K562 (cell line): ENCODE measurements at regions not wholly inside any gene's neighbourhood (a gene's known extent, or its start where the extent isn't known, plus 50 kb on each side); places are given as distances from the start of the nearest gene placed in this dataset.

Source experiments
- C11orf30 ChIP-seq: fragments of 450-650 bp; IDR thresholded peaks from 2 replicates; pipeline ENCODE4 v1.6.1; 2016; ENCODE audit warnings: low read depth, mild to moderate bottlenecking
- CCNT2 ChIP-seq: IDR thresholded peaks from 2 replicates; pipeline ENCODE4 v1.6.1; 2011; ENCODE audit warnings: borderline replicate concordance, low read depth, mild to moderate bottlenecking, moderate library complexity, mixed read lengths, low read length; ENCODE audit not compliant: insufficient read length; ENCODE audit errors: extremely low read depth
- COPS2 ChIP-seq: fragments of 450-650 bp; conservative IDR thresholded peaks from 2 replicates; pipeline ENCODE4 v1.6.1; 2016; ENCODE audit warnings: mild to moderate bottlenecking, moderate library complexity
- ETV5 ChIP-seq: sonication (generic); formaldehyde crosslinking; IDR thresholded peaks from 2 replicates; pipeline ENCODE4 v1.4.0; 2020; ENCODE audit warnings: low read depth, mild to moderate bottlenecking, missing genetic modification reagents
- FOSL1 ChIP-seq: fragments of 200-800 bp; sonication (Bioruptor generic); conservative IDR thresholded peaks from 2 replicates; pipeline ENCODE4 v1.6.1; 2016; ENCODE audit warnings: missing genetic modification characterization, missing compliant biosample characterization
- MAFF ChIP-seq: IDR thresholded peaks from 2 replicates; pipeline ENCODE4 v1.6.1; 2012; ENCODE audit warnings: low read length, improper control_type of control experiment
- NBN ChIP-seq: fragments of 450-650 bp; IDR thresholded peaks from 2 replicates; pipeline ENCODE4 v1.6.1; 2016; ENCODE audit warnings: low read depth, mild to moderate bottlenecking
- NFRKB ChIP-seq: fragments of 450-650 bp; IDR thresholded peaks from 2 replicates; pipeline ENCODE4 v1.6.1; 2016; ENCODE audit warnings: low read depth
- NR4A1 ChIP-seq, 2 experiments: fragments of 250-450 bp in 1 of 2; fragments of 450-650 bp in 1 of 2; sonication (Bioruptor Pico) in 1 of 2; IDR thresholded peaks; 2 replicates each; pipeline versions ENCODE4 v1.4.0 to v1.6.1; 2016 to 2020; ENCODE audit warnings: mild to moderate bottlenecking in 2 of 2, missing compliant biosample characterization in 1 of 2, missing genetic modification characterization in 1 of 2, moderate library complexity in 1 of 2
- PHB2 ChIP-seq: fragments of 450-650 bp; IDR thresholded peaks from 2 replicates; pipeline ENCODE4 v1.6.1; 2017; ENCODE audit warnings: low read depth
- PTTG1 ChIP-seq: fragments of 450-650 bp; IDR thresholded peaks from 2 replicates; pipeline ENCODE4 v1.6.1; 2016; ENCODE audit warnings: low read depth, mild to moderate bottlenecking, missing genetic modification characterization, missing compliant biosample characterization
- SMARCA4 ChIP-seq: fragments of 450-650 bp; IDR thresholded peaks from 2 replicates; pipeline ENCODE4 v1.6.1; 2016
- SMARCE1 ChIP-seq: fragments of 450-650 bp; IDR thresholded peaks from 2 replicates; pipeline ENCODE4 v1.7.1; 2016; ENCODE audit warnings: mild to moderate bottlenecking
- XRCC4 ChIP-seq: IDR thresholded peaks from one replicate; pipeline ENCODE4 v1.6.1; 2011; ENCODE audit not compliant: insufficient read depth, insufficient read length; ENCODE audit errors: extremely low read depth
- ZNF175 ChIP-seq: fragments of 200-800 bp; sonication (Bioruptor generic); IDR thresholded peaks from 2 replicates; pipeline ENCODE4 v1.6.1; 2016; ENCODE audit warnings: low read depth, mild to moderate bottlenecking, missing genetic modification characterization, missing compliant biosample characterization
- ZNF23 ChIP-seq: fragments of 250-450 bp; sonication (Bioruptor Pico); IDR thresholded peaks from 2 replicates; pipeline ENCODE4 v1.4.0; 2020; ENCODE audit warnings: mild to moderate bottlenecking
- ZNF384 ChIP-seq: IDR thresholded peaks from 2 replicates; pipeline ENCODE4 v1.6.1; 2012; ENCODE audit warnings: low read depth, low read length, improper control_type of control experiment
- TF ChIP-seq, protein P1 (sequence below): fragments of 450-650 bp; formaldehyde crosslinking; IDR thresholded peaks from 2 replicates; pipeline ENCODE4 v1.4.0; 2022; ENCODE audit warnings: missing genetic modification characterization
- TF ChIP-seq, protein P2 (sequence below): fragments of 450-650 bp; formaldehyde crosslinking; IDR thresholded peaks from 2 replicates; pipeline ENCODE4 v1.4.0; 2020; ENCODE audit warnings: mild to moderate bottlenecking
- TF ChIP-seq, protein P3 (sequence below): sonication (generic); formaldehyde crosslinking; IDR thresholded peaks from 2 replicates; pipeline ENCODE4 v1.8.0; 2022; ENCODE audit warnings: mild to moderate bottlenecking, low read depth, missing genetic modification reagents
- TF ChIP-seq, protein P4 (sequence below), 2 experiments: fragments of 450-650 bp in 1 of 2; sonication (generic) in 1 of 2; formaldehyde crosslinking in 1 of 2; IDR thresholded peaks in 1 of 2; conservative IDR thresholded peaks in 1 of 2; 2 replicates each; pipeline versions ENCODE4 v1.6.1 to v1.8.1; 2016 to 2023; ENCODE audit warnings: mild to moderate bottlenecking in 2 of 2, moderate library complexity in 2 of 2, inconsistent platforms in 1 of 2, missing genetic modification reagents in 1 of 2
- TF ChIP-seq, protein P5 (sequence below): sonication (generic); formaldehyde crosslinking; IDR thresholded peaks from 2 replicates; pipeline ENCODE4 v1.8.0; 2022; ENCODE audit warnings: mild to moderate bottlenecking, missing genetic modification reagents

DNA sequence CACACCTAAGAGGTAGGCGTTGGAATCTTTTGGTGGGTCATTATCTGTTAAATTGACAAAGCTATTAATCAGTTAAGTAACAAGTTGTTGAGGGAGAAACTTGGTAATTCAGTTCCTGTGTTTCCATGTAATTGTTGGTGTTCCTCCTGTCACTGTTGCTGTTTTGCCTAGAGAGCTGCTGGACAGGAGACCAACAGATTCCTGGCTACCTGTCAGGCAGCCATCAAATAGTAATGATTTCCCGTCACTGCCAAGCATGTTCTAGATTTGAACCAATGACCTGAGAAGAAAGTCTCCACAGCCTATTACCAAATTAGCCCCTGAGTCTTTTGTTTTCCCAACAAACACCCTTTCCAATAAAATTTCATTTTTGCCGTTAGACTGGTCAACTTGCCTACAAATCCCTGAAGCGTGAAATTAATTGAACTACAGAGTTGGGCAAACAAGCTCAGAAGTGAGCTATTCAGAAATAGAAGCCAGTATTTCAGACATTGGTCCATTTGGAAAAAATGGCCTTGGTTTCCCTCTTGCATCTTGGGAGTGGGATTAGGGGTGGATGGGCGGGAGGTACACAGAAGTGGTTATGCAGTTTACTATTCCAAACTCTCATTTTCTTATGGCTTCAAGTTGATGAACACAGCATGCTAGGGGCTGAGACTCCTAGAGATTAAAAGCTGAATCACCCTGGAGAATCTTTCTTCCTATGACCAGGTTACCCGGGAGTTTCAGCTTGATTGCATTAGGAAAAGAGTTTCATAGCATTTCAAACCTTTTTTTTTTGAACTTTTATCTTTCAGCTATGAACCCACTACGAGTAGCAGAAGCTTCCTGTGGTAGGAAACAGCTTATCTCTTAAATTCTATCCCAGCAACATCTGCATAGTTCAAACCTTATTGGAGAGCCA lies 262.8 kb upstream of the MAF start (continued):
- TF ChIP-seq, protein P1, sequence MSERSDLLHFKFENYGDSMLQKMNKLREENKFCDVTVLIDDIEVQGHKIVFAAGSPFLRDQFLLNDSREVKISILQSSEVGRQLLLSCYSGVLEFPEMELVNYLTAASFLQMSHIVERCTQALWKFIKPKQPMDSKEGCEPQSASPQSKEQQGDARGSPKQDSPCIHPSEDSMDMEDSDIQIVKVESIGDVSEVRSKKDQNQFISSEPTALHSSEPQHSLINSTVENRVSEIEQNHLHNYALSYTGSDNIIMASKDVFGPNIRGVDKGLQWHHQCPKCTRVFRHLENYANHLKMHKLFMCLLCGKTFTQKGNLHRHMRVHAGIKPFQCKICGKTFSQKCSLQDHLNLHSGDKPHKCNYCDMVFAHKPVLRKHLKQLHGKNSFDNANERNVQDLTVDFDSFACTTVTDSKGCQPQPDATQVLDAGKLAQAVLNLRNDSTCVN (CRISPR knock-in tag) = no peak
- TF ChIP-seq NR4A1 (CRISPR knock-in tag; IDR thresholded peaks at IDR 0.05) = no peak
- TF ChIP-seq NR4A1 (tag; IDR thresholded peaks at IDR 0.05) = peak; percentile 81; the same call in 1 of the 2 replicates
- TF ChIP-seq, protein P2, sequence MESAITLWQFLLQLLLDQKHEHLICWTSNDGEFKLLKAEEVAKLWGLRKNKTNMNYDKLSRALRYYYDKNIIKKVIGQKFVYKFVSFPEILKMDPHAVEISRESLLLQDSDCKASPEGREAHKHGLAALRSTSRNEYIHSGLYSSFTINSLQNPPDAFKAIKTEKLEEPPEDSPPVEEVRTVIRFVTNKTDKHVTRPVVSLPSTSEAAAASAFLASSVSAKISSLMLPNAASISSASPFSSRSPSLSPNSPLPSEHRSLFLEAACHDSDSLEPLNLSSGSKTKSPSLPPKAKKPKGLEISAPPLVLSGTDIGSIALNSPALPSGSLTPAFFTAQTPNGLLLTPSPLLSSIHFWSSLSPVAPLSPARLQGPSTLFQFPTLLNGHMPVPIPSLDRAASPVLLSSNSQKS = no peak
- peak; percentile 89 for TF ChIP-seq ZNF384
- 0 out of 2 replicates have a peak, but pooled peaks have one; percentile 47 for TF ChIP-seq NBN
- TF ChIP-seq FOSL1 (tag) = peak; percentile 87
- TF ChIP-seq, protein P3, sequence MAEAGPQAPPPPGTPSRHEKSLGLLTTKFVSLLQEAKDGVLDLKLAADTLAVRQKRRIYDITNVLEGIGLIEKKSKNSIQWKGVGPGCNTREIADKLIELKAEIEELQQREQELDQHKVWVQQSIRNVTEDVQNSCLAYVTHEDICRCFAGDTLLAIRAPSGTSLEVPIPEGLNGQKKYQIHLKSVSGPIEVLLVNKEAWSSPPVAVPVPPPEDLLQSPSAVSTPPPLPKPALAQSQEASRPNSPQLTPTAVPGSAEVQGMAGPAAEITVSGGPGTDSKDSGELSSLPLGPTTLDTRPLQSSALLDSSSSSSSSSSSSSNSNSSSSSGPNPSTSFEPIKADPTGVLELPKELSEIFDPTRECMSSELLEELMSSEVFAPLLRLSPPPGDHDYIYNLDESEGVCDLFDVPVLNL (CRISPR knock-in tag) = no peak
- TF ChIP-seq XRCC4 = no peak
- peak; percentile 74 for TF ChIP-seq SMARCA4
- TF ChIP-seq COPS2 = no peak
- TF ChIP-seq ETV5 (CRISPR knock-in tag) = no peak
- peak; percentile 78; the same call in 1 of the 2 replicates for TF ChIP-seq C11orf30
- TF ChIP-seq NFRKB = peak; percentile 88; the same call in 1 of the 2 replicates
- peak; percentile 95 for TF ChIP-seq ZNF175 (CRISPR knock-in tag)
- no peak for TF ChIP-seq PHB2
- TF ChIP-seq, protein P4, sequence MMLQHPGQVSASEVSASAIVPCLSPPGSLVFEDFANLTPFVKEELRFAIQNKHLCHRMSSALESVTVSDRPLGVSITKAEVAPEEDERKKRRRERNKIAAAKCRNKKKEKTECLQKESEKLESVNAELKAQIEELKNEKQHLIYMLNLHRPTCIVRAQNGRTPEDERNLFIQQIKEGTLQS (IDR thresholded peaks at IDR 0.05) = peak; percentile 70; the same call in 1 of the 2 replicates
- TF ChIP-seq, protein P4 (CRISPR knock-in tag; conservative IDR thresholded peaks at IDR 0.05) = no peak
- TF ChIP-seq PTTG1 = 0 out of 2 replicates have a peak, but pooled peaks have one; percentile 32
- TF ChIP-seq, protein P5, sequence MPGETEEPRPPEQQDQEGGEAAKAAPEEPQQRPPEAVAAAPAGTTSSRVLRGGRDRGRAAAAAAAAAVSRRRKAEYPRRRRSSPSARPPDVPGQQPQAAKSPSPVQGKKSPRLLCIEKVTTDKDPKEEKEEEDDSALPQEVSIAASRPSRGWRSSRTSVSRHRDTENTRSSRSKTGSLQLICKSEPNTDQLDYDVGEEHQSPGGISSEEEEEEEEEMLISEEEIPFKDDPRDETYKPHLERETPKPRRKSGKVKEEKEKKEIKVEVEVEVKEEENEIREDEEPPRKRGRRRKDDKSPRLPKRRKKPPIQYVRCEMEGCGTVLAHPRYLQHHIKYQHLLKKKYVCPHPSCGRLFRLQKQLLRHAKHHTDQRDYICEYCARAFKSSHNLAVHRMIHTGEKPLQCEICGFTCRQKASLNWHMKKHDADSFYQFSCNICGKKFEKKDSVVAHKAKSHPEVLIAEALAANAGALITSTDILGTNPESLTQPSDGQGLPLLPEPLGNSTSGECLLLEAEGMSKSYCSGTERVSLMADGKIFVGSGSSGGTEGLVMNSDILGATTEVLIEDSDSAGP (CRISPR knock-in tag) = no peak
- peak; percentile 65 for TF ChIP-seq CCNT2
- TF ChIP-seq MAFF = peak; percentile 47; the same call in 1 of the 2 replicates
- TF ChIP-seq SMARCE1 = no peak
- TF ChIP-seq ZNF23 (CRISPR knock-in tag) = no peak
